Activated T-cell treated with anti-CD3 and anti-CD28 coated beads, Interleukin-2, amount 50 U/mL, for 24 hours (primary cell): ENCODE measurements at regions not wholly inside any gene's neighbourhood (a gene's known extent, or its start where the extent isn't known, plus 50 kb on each side); places are given as distances from the start of the nearest gene placed in this dataset.

Source experiments
- DNase-seq: peaks from one replicate; pipeline ENCODE4 v3.0.0-alpha.2; 2020
- H3K27ac Mint-ChIP-seq: 2 replicates; pipeline ENCODE4 v1.8.0; 2020; ENCODE audit warnings: mild to moderate bottlenecking, mixed read lengths
- H3K27me3 Mint-ChIP-seq: 2 replicates; pipeline ENCODE4 v1.8.0; 2020; ENCODE audit warnings: mixed read lengths
- H3K36me3 Mint-ChIP-seq: 2 replicates; pipeline ENCODE4 v1.8.0; 2020; ENCODE audit warnings: low read depth, mixed read lengths
- H3K4me1 Mint-ChIP-seq: 2 replicates; pipeline ENCODE4 v1.8.0; 2020; ENCODE audit warnings: low read depth, mixed read lengths
- H3K4me3 Mint-ChIP-seq: 2 replicates; pipeline ENCODE4 v1.8.0; 2020; ENCODE audit warnings: mild to moderate bottlenecking, moderate library complexity, mixed read lengths
- H3K9me3 Mint-ChIP-seq: 2 replicates; pipeline ENCODE4 v1.8.0; 2020; ENCODE audit warnings: mixed read lengths

- H3K9me3 Mint-ChIP-seq, result no peaks in the 10 kb centered on the region
- no peak for DNase-seq
- no peaks in the 10 kb centered on the region for H3K4me1 Mint-ChIP-seq
- H3K27me3 Mint-ChIP-seq, result peaks cover 16% of the 10 kb centered on the region
- no peaks in the 10 kb centered on the region for H3K36me3 Mint-ChIP-seq
- no peak overlapping the region for H3K27ac Mint-ChIP-seq
- no peak overlapping the region for H3K4me3 Mint-ChIP-seq
Observed at GRCh38 chr6:43867246-43867645, 97.2 kb downstream of the VEGFA start.

DNA sequence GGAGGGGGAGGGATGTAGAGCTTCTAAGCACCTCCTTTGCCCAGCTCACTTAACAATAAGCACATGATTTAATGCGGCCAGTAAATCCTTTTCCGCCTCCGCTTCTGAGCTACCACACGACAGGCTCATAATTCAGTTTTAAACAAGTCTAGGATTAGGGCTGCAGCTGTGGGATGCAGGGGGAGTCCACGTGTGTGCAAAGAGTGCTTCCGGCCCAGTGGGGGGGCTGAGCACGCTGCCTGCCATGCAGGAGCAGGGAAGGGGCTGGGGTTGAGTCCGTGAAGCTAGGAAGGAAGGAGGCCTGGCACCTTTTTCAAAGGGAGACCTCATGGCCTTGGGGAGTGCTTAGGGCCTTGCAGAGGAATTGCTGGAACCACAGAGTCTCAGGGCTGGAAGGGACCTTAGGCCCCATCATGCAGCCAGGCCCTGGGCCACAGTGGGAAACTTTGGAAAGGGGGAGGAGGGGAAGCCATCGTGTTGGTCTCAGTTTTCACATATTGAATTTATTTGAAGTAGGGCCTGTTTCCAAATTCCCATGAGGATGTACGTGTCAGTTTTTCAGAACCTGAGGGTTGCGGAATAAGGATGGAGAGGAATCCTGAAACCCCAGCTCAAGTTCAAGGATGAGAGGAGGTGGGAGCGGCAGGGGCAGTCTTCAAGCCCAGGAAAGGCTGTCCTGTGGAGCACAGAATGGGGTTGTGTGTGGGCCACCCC lies 96.1 kb downstream of the VEGFA start:
- no peaks in the 10 kb centered on the region for H3K9me3 Mint-ChIP-seq
- H3K27ac Mint-ChIP-seq, result no peak overlapping the region
- DNase-seq, result no peak
- H3K4me1 Mint-ChIP-seq, result no peaks in the 10 kb centered on the region
- peaks cover 16% of the 10 kb centered on the region for H3K27me3 Mint-ChIP-seq
- no peak overlapping the region for H3K4me3 Mint-ChIP-seq
- no peaks in the 10 kb centered on the region for H3K36me3 Mint-ChIP-seq

DNA sequence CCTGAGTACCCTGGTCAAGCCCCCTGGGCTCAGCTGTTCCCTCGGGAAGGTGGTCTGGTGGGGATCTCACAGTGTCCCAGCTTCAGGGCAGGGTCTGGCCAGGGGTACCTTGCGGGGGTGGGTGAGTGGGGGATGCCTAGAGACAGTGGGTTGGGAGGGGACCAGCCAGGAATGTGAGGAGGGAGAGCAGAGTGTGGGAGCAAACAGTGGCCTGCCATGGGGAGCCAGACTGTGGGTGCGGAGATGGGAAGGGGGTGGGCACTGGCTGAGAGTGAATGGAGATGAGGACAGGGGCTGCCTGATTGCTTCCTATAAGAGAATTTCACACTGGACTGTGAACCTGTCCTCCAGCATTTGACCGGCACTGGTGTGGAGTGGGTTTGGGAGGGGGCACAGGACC lies 95.1 kb downstream of the VEGFA start:
- no peak overlapping the region for H3K27ac Mint-ChIP-seq
- H3K27me3 Mint-ChIP-seq, result peaks cover 16% of the 10 kb centered on the region
- no peaks in the 10 kb centered on the region for H3K36me3 Mint-ChIP-seq
- no peak for DNase-seq
- H3K9me3 Mint-ChIP-seq, result no peaks in the 10 kb centered on the region
- H3K4me1 Mint-ChIP-seq, result no peaks in the 10 kb centered on the region
- no peak overlapping the region for H3K4me3 Mint-ChIP-seq

DNA sequence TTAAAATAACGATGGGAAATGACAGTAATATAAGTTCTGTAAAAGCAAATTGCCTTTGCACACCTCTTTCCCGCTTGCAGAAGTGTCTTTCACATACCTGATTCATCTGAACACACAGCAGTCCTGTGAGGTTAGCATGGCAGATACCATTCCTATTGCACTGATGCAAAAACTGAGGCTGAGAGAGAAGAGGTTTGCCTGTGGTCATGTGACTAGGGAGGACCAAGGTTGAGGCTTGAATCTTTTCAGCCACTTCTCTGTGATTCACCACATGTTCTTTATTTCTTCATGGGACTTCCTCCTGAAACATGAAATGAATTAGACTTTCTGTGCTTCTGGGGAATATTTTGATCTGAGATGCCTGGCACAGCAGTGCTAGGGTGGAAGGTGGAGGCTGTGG lies 92.9 kb downstream of the VEGFA start:
- Mint-ChIP-seq H3K36me3 (no peaks in the 10 kb centered on the region), H3K4me3 (no peak overlapping the region)
- no peak for DNase-seq

DNA sequence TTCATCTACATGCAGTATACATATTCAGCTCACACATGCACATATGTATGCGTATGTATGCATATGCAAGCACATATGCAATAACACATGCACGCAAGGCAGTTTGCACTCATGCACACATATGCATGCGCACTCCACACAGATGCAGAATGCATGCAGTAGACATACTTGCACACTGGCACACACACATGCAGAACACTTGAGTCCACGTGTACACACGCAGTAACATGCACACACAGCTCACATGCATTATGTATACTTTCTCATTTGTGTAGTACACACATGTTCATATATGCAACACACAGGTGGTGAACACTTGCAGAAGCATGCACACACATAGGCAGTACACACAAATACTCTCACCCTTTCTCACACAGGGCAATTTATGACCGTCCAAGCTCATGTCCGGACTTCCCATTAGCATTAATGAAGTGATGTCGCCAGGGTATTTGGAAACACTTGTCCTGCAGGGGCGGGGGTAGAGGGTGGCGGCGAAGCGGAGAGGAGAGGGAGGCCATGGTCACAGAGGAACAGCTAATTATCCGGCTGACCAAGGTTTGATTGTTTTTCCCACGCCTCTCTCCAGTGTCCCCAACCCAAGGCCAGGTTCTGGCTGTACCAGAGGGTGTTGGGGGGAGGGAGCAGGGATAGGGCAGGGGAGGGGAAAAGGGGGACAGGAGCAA lies 91.3 kb downstream of the VEGFA start:
- Mint-ChIP-seq H3K4me1 (no peaks in the 10 kb centered on the region), H3K9me3 (no peaks in the 10 kb centered on the region), H3K27me3 (peaks cover 16% of the 10 kb centered on the region), H3K4me3 (no peak overlapping the region), H3K36me3 (no peaks in the 10 kb centered on the region), H3K27ac (no peak overlapping the region)
- no peak for DNase-seq

More for the DNA sequence above, 92.9 kb downstream of the VEGFA start:
- no peaks in the 10 kb centered on the region for H3K4me1 Mint-ChIP-seq
- H3K9me3 Mint-ChIP-seq, result no peaks in the 10 kb centered on the region
- peaks cover 16% of the 10 kb centered on the region for H3K27me3 Mint-ChIP-seq
- H3K27ac Mint-ChIP-seq, result no peak overlapping the region

DNA sequence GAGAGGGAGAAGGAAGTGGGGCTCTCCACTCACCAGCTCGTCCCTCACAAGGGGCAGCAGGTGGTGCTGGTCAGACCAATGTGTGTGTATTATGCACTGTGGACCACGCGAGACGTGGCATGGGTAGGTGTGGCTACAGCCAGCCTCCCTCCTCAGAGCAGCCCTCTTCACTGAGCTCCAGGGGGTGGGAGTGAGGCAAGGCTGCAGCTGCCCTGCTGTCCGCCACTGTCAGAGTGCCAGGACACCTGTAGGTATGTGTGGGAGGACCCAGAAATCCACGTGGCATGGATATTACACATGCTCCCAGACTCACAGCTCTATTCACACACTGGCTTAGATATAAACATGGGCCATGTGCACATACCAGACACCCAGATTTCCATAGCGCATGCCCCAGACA lies 90.3 kb downstream of the VEGFA start:
- DNase-seq, result no peak
- no peaks in the 10 kb centered on the region for H3K9me3 Mint-ChIP-seq
- no peak overlapping the region for H3K4me3 Mint-ChIP-seq
- peaks cover 12% of the 10 kb centered on the region for H3K27me3 Mint-ChIP-seq
- no peaks in the 10 kb centered on the region for H3K4me1 Mint-ChIP-seq
- no peak overlapping the region for H3K27ac Mint-ChIP-seq
- no peaks in the 10 kb centered on the region for H3K36me3 Mint-ChIP-seq

DNA sequence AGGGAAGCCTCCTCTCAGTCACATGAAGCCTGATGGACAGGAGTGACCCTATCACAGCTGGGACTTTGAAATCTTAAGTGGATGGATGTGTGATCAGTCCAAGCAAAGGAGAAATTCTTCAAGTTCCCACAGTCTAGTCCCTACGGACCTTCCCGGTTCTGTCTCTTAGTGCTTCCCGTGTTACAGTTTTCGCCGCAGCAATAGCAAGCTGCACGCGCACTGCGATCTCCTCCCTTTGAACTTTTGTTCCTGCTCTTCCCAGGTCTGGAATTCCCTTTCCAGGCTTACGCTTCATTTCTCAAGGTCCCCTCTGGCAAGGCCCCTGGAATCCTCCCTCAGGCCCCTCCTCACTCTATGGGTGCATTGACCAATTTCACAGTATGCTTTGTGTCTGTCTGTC lies 89.2 kb downstream of the VEGFA start:
- no peak for DNase-seq
- no peaks in the 10 kb centered on the region for H3K9me3 Mint-ChIP-seq

GRCh38 chr6:43858161-43859153 lies 88.4 kb downstream of the VEGFA start:
- no peak for DNase-seq
- Mint-ChIP-seq H3K4me3 (no peak overlapping the region), H3K27me3 (no peaks in the 10 kb centered on the region), H3K9me3 (no peaks in the 10 kb centered on the region), H3K27ac (no peak overlapping the region), H3K36me3 (no peaks in the 10 kb centered on the region), H3K4me1 (no peaks in the 10 kb centered on the region)

More for the DNA sequence above, 89.2 kb downstream of the VEGFA start:
- Mint-ChIP-seq H3K27me3 (peaks cover 3% of the 10 kb centered on the region), H3K4me1 (no peaks in the 10 kb centered on the region), H3K27ac (no peak overlapping the region), H3K4me3 (no peak overlapping the region), H3K36me3 (no peaks in the 10 kb centered on the region)

- Mint-ChIP-seq H3K27ac (no peak overlapping the region), H3K36me3 (no peaks in the 10 kb centered on the region), H3K9me3 (no peaks in the 10 kb centered on the region), H3K27me3 (no peaks in the 10 kb centered on the region), H3K4me1 (no peaks in the 10 kb centered on the region), H3K4me3 (no peak overlapping the region)
- DNase-seq, result no peak
Observed at GRCh38 chr6:43856005-43856765, 86.2 kb downstream of the VEGFA start.

DNA sequence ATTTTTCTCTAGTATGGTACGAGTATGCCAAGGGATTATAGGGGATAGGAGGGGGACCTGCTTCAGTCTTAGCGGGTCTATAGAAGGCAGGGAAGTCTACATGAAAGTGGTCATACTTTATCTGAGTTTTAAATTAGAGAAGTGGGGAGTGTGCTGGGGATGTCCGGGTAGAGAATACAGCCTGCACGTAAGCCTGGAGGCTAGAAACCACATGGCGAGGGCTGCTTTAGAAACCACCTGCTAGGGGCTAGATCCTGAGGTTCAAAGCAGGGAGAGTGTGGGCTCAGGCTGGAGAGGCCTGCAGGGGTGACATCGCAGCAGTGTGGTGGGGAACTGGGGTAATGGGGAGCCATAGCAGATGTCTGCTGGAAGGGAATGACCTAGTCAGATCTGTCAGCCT lies 85.2 kb downstream of the VEGFA start:
- H3K4me1 Mint-ChIP-seq, result no peaks in the 10 kb centered on the region
- no peak overlapping the region for H3K27ac Mint-ChIP-seq
- H3K9me3 Mint-ChIP-seq, result no peaks in the 10 kb centered on the region
- no peaks in the 10 kb centered on the region for H3K27me3 Mint-ChIP-seq
- H3K36me3 Mint-ChIP-seq, result no peaks in the 10 kb centered on the region
- DNase-seq, result no peak
- H3K4me3 Mint-ChIP-seq, result no peak overlapping the region

DNA sequence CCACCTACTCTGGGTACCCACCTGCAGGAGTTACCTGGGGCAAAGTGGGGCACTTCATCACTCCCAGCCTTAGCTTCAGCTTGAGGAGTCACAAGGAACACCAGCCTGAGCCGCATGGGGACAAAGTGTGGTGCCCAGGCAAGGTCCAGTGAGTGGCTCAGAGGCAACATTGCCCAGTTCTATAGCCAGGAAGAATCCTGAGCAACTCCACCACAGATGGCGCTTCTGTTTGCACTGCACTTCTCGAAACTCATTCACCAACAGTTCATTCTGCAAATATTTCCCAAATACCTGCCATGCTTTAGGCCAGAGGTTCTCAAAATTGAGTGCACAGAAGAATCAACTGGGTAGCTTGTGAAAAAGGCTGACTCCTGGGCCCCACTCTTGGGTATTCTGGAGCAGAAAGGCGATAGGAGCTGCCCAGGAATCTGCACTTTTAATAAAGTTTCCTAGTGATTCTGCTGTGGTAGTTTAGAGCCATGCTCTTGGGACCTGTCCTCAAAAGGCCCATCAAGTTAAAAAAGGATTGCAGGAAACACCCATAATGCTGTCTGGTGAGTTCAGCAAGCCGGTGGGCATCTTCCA lies 83.1 kb downstream of the VEGFA start:
- no peak overlapping the region for H3K27ac Mint-ChIP-seq
- H3K36me3 Mint-ChIP-seq, result no peaks in the 10 kb centered on the region
- H3K27me3 Mint-ChIP-seq, result no peaks in the 10 kb centered on the region
- H3K9me3 Mint-ChIP-seq, result no peaks in the 10 kb centered on the region
- DNase-seq, result no peak
- H3K4me1 Mint-ChIP-seq, result no peaks in the 10 kb centered on the region
- no peak overlapping the region for H3K4me3 Mint-ChIP-seq

- Mint-ChIP-seq H3K9me3 (no peaks in the 10 kb centered on the region), H3K36me3 (no peaks in the 10 kb centered on the region), H3K27me3 (no peaks in the 10 kb centered on the region), H3K27ac (no peak overlapping the region), H3K4me3 (no peak overlapping the region), H3K4me1 (no peaks in the 10 kb centered on the region)
- no peak for DNase-seq
Observed at GRCh38 chr6:43852350-43852864, 82.4 kb downstream of the VEGFA start.

DNA sequence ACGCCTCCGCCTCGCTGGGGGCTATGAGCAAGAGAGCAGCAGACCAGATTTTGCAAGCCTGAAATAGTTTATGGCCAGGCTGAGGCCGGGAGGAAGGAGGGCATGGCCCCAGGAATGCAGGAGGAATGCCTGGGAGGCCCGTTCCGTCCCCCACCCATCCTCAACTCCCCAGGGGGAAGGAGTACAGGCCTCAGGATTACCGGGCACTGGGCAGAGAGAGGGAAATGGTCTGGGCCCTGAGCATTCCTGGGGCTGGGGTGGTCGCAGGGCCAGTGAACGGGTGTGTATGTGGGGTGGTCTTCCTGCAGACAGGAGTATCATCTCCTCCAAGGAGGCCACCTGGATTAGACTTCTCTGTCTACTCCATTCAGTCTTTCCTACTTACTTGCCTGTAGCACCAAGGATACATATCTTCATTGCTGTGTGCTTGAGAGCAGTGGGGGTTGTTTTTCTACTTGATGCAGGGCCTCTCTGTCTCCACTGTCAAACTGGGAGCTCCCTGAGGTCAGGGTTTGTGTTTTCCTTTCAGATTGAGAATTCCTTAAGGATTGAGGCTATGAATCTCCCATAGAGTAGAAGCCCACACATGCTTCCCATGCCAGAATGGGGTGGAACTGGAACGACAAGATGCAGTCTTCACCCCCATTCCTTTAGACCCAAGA lies 81.3 kb downstream of the VEGFA start:
- no peaks in the 10 kb centered on the region for H3K4me1 Mint-ChIP-seq
- no peak overlapping the region for H3K4me3 Mint-ChIP-seq
- DNase-seq, result no peak
- H3K27ac Mint-ChIP-seq, result no peak overlapping the region
- H3K36me3 Mint-ChIP-seq, result no peaks in the 10 kb centered on the region
- H3K9me3 Mint-ChIP-seq, result no peaks in the 10 kb centered on the region
- no peaks in the 10 kb centered on the region for H3K27me3 Mint-ChIP-seq
